GM19035 (cell line): ENCODE measurements at regions not wholly inside any gene's neighbourhood (a gene's known extent, or its start where the extent isn't known, plus 50 kb on each side); places are given as distances from the start of the nearest gene placed in this dataset.

Experiments
- ATAC-seq: cut with Tn5 transposase; IDR thresholded peaks from one replicate; pipeline ENCODE4 v1.9.1; 2021; ENCODE audit not compliant: unreplicated experiment

DNA sequence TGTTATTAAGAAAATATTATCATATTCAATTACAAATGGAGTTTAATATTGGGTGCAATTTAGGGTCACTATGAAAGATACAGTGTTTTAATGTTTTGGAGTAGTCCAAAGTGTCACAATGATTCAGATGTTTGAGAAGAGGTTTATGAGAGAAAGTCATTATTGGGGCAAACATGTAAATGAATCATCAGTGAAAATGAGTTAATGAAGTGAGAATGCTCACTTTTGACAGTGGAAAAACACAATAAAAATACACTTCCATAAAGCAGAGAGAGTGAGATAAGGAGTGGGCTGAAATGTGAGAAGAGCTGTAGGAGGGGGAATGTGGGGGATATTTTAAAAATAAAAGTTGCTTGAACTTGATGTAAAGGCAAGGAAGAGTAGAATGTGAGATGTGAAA, 957.1 kb downstream of the PCDH18 start:
- ATAC-seq = no peak

DNA sequence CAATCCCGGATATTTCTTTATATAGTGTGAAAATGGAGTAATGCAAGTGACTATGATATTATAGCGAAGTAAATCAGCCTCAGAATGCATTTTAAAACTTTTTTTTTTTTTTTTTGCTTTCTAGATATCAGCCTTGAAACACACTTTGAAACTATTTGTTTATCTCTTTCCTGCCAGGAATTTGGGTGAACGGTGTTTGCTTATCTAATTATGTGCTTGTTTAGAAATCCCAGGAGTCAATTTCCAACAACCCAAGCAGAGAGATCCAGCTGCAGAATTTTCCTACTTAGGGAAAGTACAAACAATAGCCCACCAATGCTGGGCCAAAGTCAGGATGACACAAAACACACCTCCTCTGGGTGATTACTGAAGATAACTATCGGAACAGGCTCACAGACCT, 958.8 kb downstream of the PCDH18 start:
- no peak for ATAC-seq

DNA sequence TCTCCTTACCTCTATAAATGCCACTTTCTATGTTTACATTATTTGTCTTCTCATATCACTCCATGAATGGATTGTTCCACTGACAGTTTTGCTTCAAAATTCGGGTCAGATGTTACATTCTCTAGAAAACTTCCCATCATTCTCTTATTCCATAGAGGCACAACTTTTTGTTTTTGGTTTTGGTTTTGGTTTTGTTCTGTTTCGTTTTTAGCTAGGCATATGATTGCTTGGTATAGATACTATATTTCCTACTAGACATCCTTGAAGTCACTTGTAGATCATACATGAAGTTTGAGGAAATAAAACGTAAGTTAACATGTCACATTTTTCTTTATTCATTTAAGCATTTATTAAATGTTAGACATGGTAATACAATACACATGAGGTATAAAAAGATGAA, 961.0 kb downstream of the PCDH18 start:
- peak; percentile 57 for ATAC-seq

DNA sequence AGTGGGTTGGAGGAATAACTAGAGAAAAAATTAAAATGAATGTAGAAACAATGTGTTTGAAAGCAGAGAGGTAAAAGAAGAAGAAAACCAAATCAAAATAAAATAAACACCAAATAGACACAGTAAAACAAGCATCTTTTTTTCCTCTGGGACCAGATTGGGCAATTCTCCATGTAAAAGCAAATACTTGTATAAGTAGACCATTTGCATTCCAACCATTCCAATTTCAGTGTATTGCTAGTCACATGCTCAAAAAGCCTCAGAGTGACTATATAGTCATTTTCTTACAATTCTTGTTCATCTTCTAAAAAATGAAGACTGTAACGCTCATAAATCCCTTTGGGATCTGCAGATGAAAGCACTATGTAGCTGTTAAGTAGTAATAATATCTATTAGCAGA, 969.5 kb downstream of the PCDH18 start:
- no peak for ATAC-seq

DNA sequence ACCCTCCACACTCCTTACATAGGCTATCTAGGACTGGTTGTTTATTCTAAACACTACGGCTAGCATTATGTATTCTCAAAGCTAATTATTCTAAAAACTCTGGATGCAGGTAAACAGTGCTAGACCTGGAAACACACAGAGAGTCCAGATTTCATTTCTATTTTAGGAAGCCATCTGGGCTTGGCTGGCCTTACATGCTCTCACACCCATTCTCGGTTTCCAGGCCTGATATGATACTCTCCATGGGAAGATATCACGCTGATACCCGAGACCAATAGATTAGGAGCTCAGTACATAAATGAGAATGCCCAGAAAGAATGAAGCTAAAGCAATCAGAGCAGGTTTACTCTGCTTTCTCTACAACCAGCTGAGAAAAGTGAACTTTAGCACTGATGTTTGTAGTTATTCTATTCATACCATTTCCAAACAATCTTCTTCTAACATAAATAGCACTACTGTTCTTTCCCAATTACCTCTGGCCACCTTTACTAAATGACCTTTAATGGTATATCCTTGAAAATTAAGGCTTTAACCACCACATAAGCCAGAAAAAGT, 973.3 kb downstream of the PCDH18 start:
- ATAC-seq = no peak

DNA sequence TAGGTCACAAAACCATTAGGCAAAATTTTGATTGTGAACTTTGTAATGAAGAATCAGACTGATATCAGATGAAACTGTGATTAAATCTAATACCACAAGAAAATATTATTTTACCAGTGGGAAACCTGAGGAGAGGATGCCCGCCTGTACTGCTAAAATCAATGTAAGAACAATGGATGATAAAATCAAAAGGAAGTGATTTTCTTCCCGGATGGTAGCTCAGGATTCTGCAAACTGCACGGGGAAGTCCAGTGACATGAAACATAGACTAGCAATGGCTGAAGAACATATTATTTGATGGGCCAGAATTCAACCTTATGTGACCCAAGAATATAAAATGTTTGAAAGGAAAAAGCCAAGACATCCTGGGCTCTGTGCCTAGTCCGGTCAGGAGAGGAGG, 974.9 kb downstream of the PCDH18 start:
- no peak for ATAC-seq

DNA sequence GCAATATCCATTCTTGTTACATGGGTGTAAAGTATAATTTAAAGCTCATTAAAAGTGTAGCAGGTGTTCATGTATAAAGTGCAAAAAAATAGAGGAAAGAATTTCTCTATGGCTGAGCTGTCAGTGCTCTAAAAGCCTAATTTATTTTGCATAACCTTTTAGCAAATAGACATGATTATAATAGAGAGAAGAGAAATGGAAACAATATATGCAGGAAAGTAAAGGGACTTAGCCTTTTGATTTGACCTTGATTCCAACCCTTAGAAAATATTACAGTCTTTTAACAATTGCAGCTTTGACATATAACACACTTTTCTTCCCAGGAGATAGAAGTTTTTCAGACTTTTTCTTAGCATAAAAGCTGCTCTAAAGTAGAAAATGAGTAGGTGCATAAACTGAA, 978.3 kb downstream of the PCDH18 start:
- no peak for ATAC-seq

DNA sequence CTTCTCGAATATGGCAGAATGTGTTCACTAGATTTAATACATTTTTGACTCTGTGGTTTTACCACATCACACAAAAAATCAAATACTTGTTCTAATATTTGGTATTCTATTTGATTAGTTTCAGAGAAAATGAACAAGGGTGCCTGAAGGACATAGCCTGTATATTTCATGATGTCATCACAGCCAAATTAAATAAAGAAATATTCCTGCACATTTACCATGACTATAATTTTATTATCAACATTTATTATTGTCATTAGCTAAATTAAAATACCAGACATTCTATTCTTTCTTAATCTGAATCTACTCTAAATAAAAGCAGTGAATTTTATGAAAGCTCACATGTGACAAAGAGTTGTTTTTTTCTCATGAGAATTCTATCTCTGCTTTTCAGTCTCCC, 980.5 kb downstream of the PCDH18 start:
- no peak for ATAC-seq

DNA sequence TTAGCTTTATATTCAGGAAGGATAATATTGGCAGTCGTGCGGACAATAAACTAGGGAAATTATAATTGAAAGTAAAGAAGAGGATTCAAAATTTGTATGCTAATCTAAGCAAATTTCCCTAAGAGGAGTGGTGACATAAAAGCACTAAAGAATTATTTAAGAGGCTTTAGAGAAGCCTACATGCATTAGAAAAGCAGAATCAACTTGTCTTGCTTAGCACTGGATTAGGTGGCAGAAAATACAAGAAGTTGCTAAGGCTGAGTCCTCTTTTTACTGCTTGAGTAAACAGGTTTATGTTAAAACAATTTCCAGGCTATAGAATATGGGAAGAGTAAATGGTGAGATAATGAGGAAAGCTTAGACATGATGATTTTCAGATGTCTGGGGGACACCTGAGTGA, 991.5 kb downstream of the PCDH18 start:
- no peak for ATAC-seq

DNA sequence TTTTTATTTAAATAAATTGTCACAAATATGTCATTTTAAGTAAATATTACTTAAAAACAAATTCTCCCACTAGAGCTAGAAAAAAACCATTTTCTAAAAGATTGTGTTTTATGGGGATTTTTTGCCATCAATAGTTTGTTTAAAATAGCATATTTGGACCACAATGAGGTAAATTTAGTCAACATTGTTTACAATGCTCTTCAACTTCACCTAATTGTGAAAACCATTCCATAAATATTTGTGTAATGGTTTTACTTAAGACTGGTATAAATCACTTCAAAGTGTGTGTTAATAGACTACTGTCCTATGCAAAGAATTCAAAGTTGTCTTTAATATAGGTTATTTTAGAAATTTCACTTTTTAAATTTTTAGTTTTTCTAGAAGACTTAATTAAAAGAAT, 1004.2 kb downstream of the PCDH18 start:
- no peak for ATAC-seq

DNA sequence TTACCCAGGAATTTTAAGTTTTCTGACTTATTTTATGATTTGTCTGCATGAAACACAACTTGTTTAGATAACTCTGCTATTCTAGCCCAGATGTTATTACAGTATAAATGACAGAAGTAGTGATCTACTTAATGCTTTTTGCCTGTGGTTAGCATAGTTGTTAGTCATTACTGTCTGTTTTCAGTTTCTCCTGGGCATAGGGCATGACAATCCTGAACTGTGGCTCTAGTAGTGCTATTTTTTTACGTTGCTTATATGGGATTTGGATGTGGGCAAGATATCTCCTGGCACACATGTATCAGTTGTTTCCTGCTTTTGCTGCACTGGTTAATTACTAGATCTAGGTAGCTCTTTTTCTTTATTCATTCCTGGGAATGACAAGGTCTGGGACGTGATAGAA, 1005.8 kb downstream of the PCDH18 start:
- ATAC-seq = no peak

DNA sequence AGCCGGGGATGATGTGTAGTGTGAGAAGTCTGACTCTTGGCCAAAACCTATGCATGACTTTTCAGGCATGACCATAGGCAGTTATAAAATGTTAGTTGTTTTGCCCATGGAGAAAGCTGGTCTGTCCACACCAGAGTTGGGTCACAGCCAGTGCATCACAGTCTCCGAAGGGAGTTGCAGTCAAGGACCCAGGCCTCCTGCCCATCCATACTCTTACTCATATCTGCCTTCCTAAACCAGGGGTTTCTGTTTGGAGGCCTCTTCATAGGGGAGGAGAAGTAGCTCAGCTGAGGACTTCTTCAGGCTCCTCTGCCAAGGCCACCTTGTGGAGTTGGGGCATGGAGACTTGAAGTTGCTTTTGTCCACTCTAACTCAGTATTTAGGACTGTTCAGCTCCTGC, 1008.3 kb downstream of the PCDH18 start:
- no peak for ATAC-seq

DNA sequence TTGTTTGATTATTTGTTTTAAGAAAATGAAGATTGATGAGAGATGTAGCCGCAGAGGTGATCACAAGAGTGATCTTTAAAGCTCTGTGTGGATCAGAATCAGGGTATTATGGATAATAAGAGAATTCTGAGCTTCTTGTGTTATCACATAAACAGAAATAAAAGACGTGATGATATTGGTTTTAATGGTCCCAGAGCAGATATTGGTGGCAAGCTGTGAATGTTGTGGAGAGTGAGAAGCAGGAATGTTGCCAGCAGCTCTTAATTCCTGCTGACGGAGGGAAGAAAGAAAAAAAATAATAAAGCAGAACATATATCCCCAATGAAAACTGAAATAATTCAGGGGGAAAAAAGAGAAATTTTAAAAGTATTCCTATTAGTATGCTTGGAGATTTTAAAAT, 1015.9 kb downstream of the PCDH18 start:
- ATAC-seq = no peak

DNA sequence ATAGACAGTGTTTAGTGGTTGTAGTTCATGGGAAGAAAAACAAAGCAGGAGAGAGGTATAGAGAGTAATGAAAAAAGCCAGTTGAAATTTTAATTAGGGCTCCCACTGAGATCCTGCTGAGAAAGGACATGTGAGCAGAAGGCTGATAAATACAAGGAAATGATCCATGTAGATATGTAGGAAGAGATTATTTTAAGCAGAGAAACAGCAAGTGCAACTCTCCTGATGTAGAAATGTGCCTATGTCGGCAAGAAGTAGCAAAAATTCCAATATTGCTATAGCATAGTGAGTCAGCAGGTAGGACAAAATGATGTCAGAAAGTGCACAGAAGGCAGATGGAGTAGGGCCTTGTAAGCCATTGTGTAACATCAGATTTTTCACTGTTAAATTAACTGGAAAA, 1027.3 kb downstream of the PCDH18 start:
- ATAC-seq = no peak

DNA sequence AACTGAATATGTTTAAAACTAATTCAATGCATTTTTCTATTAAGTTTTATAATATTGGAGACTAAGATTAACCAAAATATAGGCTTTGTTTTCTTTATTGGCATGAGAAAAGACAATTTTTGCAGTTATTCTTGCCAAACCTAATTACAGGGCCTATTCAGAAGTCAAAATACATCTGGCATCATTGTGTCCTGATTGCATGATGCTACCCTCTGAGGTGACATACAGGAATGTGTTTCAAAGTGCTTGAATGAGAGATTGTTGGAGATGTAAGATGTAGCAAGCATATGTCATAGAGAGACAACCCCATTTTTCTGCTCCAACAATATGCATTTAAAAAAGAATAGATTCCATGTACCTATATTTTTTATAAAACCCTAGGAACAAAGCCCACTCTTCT, 1036.4 kb downstream of the PCDH18 start:
- no peak for ATAC-seq

DNA sequence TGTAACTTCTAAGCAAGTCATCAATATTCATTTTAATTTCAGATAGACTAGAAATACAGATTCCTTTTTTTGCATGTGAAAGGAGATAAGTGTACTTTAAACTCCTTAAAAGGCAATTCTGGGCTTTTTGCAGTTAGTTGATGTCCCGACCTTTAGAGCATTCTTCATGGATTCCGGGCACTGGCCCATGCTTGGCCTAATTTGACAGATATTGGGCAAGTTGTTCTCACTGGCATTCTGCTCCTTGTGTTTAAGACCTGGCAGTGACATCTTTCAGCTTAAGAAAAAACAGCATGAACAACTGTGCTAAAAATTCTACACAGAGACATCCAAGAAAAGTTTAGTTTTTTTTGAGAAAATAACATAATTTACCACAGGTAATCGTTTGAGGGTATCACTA, 1037.2 kb downstream of the PCDH18 start:
- no peak for ATAC-seq

DNA sequence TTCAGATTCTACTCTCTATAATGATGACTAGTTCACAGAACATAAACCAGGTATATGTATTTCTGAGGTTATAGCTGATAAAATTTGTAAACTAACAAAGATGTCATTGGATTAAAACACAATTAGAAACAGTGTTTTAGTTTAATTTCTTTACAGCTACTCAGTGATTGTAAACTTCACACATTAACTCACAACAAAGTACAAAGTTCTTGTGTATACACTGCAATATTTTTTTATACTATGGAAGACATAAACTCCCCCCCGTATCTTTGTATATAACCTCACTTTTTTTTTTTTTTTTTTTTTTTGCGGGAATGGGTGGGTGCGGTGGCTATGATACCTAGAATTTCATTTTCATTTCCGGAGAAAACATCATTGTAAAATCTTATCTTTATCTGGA, 1043.2 kb downstream of the PCDH18 start:
- ATAC-seq = no peak

DNA sequence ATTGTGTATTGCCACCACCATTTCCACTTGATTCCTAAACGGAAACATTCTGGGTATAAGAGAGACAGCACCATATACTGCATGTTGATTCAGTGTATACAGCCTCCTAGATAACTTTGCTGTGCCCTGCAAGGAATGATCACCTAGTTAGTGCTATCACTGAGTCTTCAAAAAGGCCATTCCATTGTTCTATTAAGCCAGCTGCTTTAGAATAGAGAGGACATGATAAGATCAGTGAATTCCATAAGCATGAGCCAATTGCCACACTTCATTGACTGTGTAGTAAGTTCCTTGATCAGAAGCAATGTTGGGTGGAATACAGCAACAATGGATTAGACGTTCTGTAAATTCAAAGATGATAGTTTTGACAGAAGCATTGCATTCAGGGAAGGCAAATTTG, 1047.3 kb downstream of the PCDH18 start:
- ATAC-seq = no peak

DNA sequence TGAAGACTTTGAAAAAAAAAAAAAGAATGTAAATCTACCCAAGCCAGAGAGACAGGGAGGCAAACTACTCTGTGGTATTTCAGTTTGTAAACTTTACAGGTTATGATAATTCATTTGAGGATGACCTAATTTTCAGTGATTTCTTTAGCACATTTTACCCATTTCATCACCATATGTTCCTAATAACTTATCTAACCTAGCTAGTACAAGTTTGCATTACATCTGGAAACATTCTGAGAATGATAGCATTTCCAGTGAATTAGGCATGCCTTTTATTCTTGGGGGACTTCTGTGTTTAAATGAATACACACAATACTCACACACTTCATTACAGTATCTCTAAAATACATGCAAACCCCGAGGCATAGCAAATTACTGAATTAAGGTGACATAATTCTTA, 1055.5 kb downstream of the PCDH18 start:
- no peak for ATAC-seq

DNA sequence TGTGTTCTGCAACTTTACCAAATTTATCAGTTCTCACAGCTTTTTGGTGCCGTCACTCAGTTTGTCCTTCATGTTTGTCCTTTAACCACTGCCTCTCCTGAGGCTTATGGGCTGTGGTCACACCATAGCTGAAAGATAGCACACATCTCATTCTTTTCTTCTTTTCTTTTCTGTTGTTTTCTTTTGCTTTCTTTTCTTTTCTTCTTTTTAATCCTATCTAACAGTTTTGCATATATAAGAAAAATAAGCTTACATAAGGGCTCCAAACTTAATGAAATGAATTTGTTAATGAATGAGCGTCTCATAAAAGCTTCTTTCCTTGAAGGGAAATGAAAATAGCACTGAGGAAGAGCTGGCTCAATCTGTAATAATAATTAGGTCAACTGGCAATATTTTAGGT, 1061.2 kb downstream of the PCDH18 start:
- ATAC-seq = no peak

DNA sequence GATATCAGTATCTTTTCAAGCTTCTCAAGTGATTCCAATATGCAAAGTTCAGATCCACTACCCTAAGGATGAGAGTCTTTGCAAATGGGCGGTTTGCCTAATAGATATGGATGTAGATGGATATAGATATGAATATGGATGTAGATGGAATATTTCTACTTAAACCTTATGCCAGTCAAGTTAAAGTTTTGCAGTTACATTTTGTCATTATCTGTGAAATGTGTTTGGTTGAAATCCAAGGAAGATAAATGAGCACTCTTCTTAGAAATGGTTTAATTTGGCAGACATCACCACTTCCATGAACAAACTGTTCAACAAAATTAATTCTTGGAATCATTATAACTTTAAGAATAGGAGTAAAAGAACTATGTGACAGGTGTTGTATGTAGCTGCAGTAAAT, 1066.6 kb downstream of the PCDH18 start:
- no peak for ATAC-seq

DNA sequence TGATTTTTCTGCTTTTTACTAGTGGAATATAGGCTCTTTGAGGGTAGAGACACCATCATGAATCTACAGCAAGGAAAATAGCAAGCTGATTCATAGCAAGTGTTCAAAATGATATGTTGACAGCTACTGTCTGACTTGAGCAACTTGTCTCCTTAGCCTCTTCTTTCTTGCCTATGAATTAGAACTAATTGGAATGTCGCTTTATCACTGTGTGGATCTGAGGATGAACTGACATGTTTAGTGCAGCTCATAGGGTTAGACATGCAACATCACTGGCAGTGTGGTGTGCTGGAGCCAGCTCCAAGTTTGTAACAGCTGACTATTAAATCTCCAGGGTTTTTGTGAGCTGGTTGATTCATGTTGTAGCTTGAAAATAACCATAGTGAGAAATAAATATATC, 1068.4 kb downstream of the PCDH18 start:
- ATAC-seq = no peak

DNA sequence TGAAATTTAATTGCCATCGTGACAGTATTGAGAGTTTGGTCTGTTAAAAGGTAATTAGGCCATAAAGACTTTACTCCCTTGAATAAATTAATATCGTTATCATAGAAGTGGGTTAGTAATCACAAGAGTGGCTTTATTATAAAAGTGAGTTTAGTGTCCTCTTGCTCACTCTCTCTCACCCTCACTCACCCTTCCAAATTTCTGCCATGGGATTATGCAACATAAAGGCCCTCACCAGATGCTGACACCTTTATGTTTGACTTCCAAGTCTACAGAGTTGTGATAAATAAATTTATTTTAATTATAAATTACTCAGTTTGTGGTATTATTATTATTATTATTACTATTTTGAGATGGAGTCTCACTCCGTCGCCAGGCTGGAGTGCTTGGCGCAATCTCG, 1070.8 kb downstream of the PCDH18 start:
- ATAC-seq = no peak

DNA sequence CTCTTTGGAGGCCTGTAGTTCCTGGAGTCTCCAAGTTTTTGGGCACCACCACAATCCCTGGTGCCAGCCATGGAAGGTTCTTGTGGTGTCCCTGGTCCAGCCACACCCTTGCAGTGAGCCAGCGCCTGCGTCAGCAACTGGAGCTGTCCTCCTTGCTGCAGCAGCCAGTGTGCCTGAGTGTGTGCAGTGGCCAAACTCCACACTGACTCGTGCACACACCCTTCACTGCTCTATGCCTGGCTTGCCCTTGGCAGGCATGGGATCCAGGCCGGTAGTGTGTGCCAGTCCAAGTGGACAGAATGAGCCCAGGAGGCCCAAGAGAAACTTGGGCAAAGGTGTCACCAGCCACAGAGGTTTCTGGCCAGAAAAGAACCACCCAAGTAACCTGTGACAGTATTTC, 1074.0 kb downstream of the PCDH18 start:
- no peak for ATAC-seq
